MM.1S (cell line): ENCODE measurements at regions not wholly inside any gene's neighbourhood (a gene's known extent, or its start where the extent isn't known, plus 50 kb on each side); places are given as distances from the start of the nearest gene placed in this dataset.

Experiments
- DNase-seq: peaks from one replicate; pipeline ENCODE4 v3.0.0-alpha.2; 2015
- H2AFZ ChIP-seq: fragments of 300-600 bp; sonication (generic); 2 replicates; pipeline ENCODE4 v1.6.0; 2016; ENCODE audit warnings: antibody characterized with exemption, low read length
- H3F3A ChIP-seq: fragments of 300-600 bp; sonication (generic); 2 replicates; pipeline ENCODE4 v1.6.1; 2016; ENCODE audit warnings: mild to moderate bottlenecking, antibody characterized with exemption, low read length, moderate library complexity, mixed read lengths; ENCODE audit not compliant: insufficient read depth
- H3K27ac ChIP-seq: fragments of 300-600 bp; sonication (generic); 2 replicates; pipeline ENCODE4 v1.5.1; 2016; ENCODE audit warnings: mild to moderate bottlenecking, low read length
- H3K27me3 ChIP-seq: fragments of 300-600 bp; sonication (generic); replicated peaks from 2 replicates; pipeline ENCODE4 v1.6.0; 2016; ENCODE audit warnings: low read length; ENCODE audit not compliant: insufficient read depth
- H3K36me3 ChIP-seq: fragments of 300-600 bp; sonication (generic); replicated peaks from 2 replicates; pipeline ENCODE4 v1.6.1; 2016; ENCODE audit warnings: mild to moderate bottlenecking, low read length, mixed read lengths; ENCODE audit not compliant: insufficient read depth
- H3K4me1 ChIP-seq: fragments of 300-600 bp; sonication (generic); 2 replicates; pipeline ENCODE4 v1.6.1; 2016; ENCODE audit warnings: low read length, mixed read lengths
- H3K4me2 ChIP-seq: fragments of 300-600 bp; sonication (generic); 2 replicates; pipeline ENCODE4 v1.6.0; 2016; ENCODE audit warnings: low read depth, low read length
- H3K4me3 ChIP-seq: fragments of 300-600 bp; sonication (generic); 2 replicates; pipeline ENCODE4 v1.5.1; 2016; ENCODE audit warnings: low read length, mixed read lengths
- H3K79me2 ChIP-seq: fragments of 300-600 bp; sonication (generic); 2 replicates; pipeline ENCODE4 v1.6.1; 2016; ENCODE audit warnings: mixed run types, low read length, mixed read lengths
- H3K9ac ChIP-seq: fragments of 300-600 bp; sonication (generic); 2 replicates; pipeline ENCODE4 v1.6.1; 2016; ENCODE audit warnings: low read length, mixed read lengths
- H3K9me2 ChIP-seq: fragments of 300-600 bp; sonication (generic); replicated peaks from 2 replicates; pipeline ENCODE4 v1.6.1; 2016; ENCODE audit warnings: mild to moderate bottlenecking, low read length, mixed read lengths; ENCODE audit not compliant: insufficient read depth
- H3K9me3 ChIP-seq: fragments of 300-600 bp; sonication (generic); replicated peaks from 2 replicates; pipeline ENCODE4 v1.6.1; 2016; ENCODE audit warnings: mild to moderate bottlenecking, low read length, mixed read lengths; ENCODE audit not compliant: insufficient read depth
- H4K20me1 ChIP-seq: fragments of 300-600 bp; sonication (generic); 2 replicates; pipeline ENCODE4 v1.6.1; 2016; ENCODE audit warnings: mild to moderate bottlenecking, low read length, moderate library complexity, mixed read lengths; ENCODE audit not compliant: insufficient read depth
- CTCF ChIP-seq: fragments of 300-600 bp; sonication (generic); IDR thresholded peaks from 2 replicates; pipeline ENCODE4 v1.5.1; 2016; ENCODE audit warnings: antibody characterized with exemption, low read length, mixed read lengths
- EZH2 ChIP-seq: fragments of 300-600 bp; sonication (generic); optimal IDR thresholded peaks from 2 replicates; pipeline ENCODE3; 2017; ENCODE audit warnings: low read depth, mild to moderate bottlenecking, antibody characterized with exemption, low read length, mixed read lengths
- EZH2phosphoT487 ChIP-seq: fragments of 300-600 bp; sonication (generic); IDR thresholded peaks from 2 replicates; pipeline ENCODE4 v1.6.1; 2018; ENCODE audit warnings: antibody characterized with exemption, low read length

DNA sequence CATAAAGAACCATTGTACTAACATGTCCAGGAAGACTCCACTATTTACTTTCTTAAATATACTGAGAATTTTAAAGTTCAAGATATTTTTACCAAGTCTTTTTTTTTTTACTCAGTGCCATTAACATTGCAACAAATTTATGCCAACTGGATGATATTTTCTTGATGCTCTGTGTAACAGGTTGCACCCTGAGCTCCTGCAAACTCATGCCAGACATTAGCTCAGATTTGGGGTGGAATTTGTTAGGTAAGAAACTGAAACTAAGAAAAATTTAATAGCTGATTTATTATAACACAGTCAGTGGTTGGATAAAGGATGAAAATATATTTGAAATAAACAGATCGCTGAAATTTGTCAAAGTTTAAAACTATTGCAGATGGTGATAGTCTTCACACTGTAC lies 228.6 kb upstream of the SPHKAP start:
- H3K9me2 ChIP-seq: no peaks in the 10 kb centered on the region
- no peak overlapping the region for H2AFZ ChIP-seq
- H3K4me1 ChIP-seq: no peaks in the 10 kb centered on the region
- H3K36me3 ChIP-seq: no peaks in the 10 kb centered on the region
- H3K9me3 ChIP-seq: no peaks in the 10 kb centered on the region
- H3K79me2 ChIP-seq: no peaks in the 10 kb centered on the region
- DNase-seq: no peak
- TF ChIP-seq EZH2 (no peak), EZH2phosphoT487 (no peak)
- no peak overlapping the region for H3K27ac ChIP-seq
- no peaks in the 10 kb centered on the region for H3F3A ChIP-seq
- no peak overlapping the region for H3K4me2 ChIP-seq
- H3K9ac ChIP-seq: no peak overlapping the region
- H4K20me1 ChIP-seq: no peaks in the 10 kb centered on the region
- H3K27me3 ChIP-seq: no peaks in the 10 kb centered on the region
- H3K4me3 ChIP-seq: no peak overlapping the region

DNA sequence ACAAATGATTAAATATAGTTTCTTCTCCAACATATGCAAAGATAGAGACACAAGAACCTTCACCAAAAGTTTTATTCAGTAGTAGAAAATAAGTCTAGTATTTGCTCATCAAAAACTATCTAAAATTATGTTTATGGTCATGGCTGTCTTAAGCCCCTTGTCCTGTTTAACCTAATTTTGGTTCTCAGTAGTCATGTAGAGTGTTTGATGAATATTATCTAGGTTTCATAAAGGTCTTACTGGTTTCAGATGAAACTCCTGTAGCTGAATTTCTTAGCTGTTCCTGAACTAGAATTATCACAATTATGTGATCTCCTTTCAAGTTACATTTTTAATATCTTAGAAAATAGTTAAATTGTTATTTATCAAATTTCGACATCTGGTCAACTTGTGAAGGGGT lies 228.0 kb upstream of the SPHKAP start:
- Histone ChIP-seq H3K36me3 (no peaks in the 10 kb centered on the region), H3K9ac (no peak overlapping the region), H4K20me1 (no peaks in the 10 kb centered on the region), H3K9me2 (no peaks in the 10 kb centered on the region), H3K79me2 (no peaks in the 10 kb centered on the region), H3K9me3 (no peaks in the 10 kb centered on the region), H3K27ac (no peak overlapping the region), H3F3A (no peaks in the 10 kb centered on the region), H3K27me3 (no peaks in the 10 kb centered on the region), H3K4me3 (no peak overlapping the region), H3K4me2 (no peak overlapping the region), H2AFZ (no peak overlapping the region), H3K4me1 (no peaks in the 10 kb centered on the region)
- TF ChIP-seq CTCF: no peak
- no peak for TF ChIP-seq EZH2phosphoT487
- no peak for TF ChIP-seq EZH2
- peak; percentile 43 for DNase-seq

GRCh38 chr2:228408529-228409227 lies 227.2 kb upstream of the SPHKAP start:
- no peaks in the 10 kb centered on the region for H3K9me2 ChIP-seq
- H3K36me3 ChIP-seq: no peaks in the 10 kb centered on the region
- H4K20me1 ChIP-seq: no peaks in the 10 kb centered on the region
- no peak overlapping the region for H3K27ac ChIP-seq
- no peak overlapping the region for H3K4me3 ChIP-seq
- H2AFZ ChIP-seq: no peak overlapping the region
- H3K4me2 ChIP-seq: no peak overlapping the region
- H3K9ac ChIP-seq: no peak overlapping the region
- H3K9me3 ChIP-seq: no peaks in the 10 kb centered on the region
- no peaks in the 10 kb centered on the region for H3K79me2 ChIP-seq
- TF ChIP-seq EZH2: no peak
- TF ChIP-seq CTCF: no peak
- no peak for TF ChIP-seq EZH2phosphoT487
- H3K4me1 ChIP-seq: no peaks in the 10 kb centered on the region
- H3F3A ChIP-seq: no peaks in the 10 kb centered on the region
- DNase-seq: no peak
- H3K27me3 ChIP-seq: no peaks in the 10 kb centered on the region

GRCh38 chr2:228407821-228408220 lies 226.3 kb upstream of the SPHKAP start:
- Histone ChIP-seq H3F3A (no peaks in the 10 kb centered on the region), H3K9me3 (no peaks in the 10 kb centered on the region), H3K9me2 (no peaks in the 10 kb centered on the region), H3K4me1 (no peaks in the 10 kb centered on the region), H3K36me3 (no peaks in the 10 kb centered on the region), H3K27me3 (no peaks in the 10 kb centered on the region), H3K9ac (no peak overlapping the region), H4K20me1 (no peaks in the 10 kb centered on the region), H3K79me2 (no peaks in the 10 kb centered on the region), H3K27ac (no peak overlapping the region), H3K4me2 (no peak overlapping the region), H2AFZ (no peak overlapping the region), H3K4me3 (no peak overlapping the region)
- TF ChIP-seq EZH2 (no peak), CTCF (no peak), EZH2phosphoT487 (no peak)
- no peak for DNase-seq
